ENCODE measurements at regions not wholly inside any gene's neighbourhood (a gene's known extent, or its start where the extent isn't known, plus 50 kb on each side); places are given as distances from the start of the nearest gene placed in this dataset.

GRCh38 chr5:101440173-101440572 is 537.1 kb upstream of the ST8SIA4 start:
- TF ChIP-seq CTCF (IDR thresholded peaks at IDR 0.05; ENCODE audit: low read depth, low read length) (no peak), MYC (IDR thresholded peaks at IDR 0.05; ENCODE audit: low read depth, low read length) (no peak)
